GM12878 (cell line): ENCODE measurements at regions not wholly inside any gene's neighbourhood (a gene's known extent, or its start where the extent isn't known, plus 50 kb on each side); places are given as distances from the start of the nearest gene placed in this dataset.

ENCODE experiments used
- ATAC-seq: fragments of 200-7000 bp; cut with Tn5 transposase; 3 replicates; pipeline ENCODE4 v1.9.1; 2020; ENCODE audit warnings: mild to moderate bottlenecking, moderate library complexity
- BruUV-seq: library from RNA; stranded (reverse); fragments of 400-500 nt; replicated peaks from 2 replicates; lab custom pipeline; 2021; lab: Mats Ljungman, UMichigan
- CTCF ChIA-PET: fragments of 300-600 bp; sonication (Branson Sonifier 250); formaldehyde crosslinking; extraction: SDS; loops from one replicate; lab custom pipeline; 2021; ENCODE audit warnings: inconsistent platforms; lab: Yijun Ruan, JAX
- POLR2A ChIA-PET: fragments of 350-600 bp; formaldehyde crosslinking; extraction: SDS; loops from one replicate; lab custom pipeline; 2021; ENCODE audit warnings: inconsistent platforms; lab: Charles Lee
- RAD21 ChIA-PET: fragments of 300-600 bp; sonication (Branson Sonifier 250); formaldehyde crosslinking; loops from one replicate; lab custom pipeline; 2023; ENCODE audit warnings: antibody characterized with exemption; ENCODE audit not compliant: unreplicated experiment; lab: Charles Lee
- SMC1A ChIA-PET: fragments of 300-600 bp; sonication (Branson Sonifier 250); formaldehyde crosslinking; loops from one replicate; lab custom pipeline; 2023; ENCODE audit not compliant: unreplicated experiment, uncharacterized antibody; lab: Charles Lee
- DNase-seq: peaks from one replicate; pipeline ENCODE4 v3.0.0-alpha.2; 2011; ENCODE audit warnings: low read depth, low spot score
- FAIRE-seq: peaks from 3 replicates; lab custom pipeline; 2011; peaks lifted over from hg19 to GRCh38; lab: Jason Lieb, UNC
- H2AFZ ChIP-seq: 2 replicates; pipeline ENCODE4 v1.6.0; 2011; ENCODE audit warnings: low read depth, low read length, control low read depth; ENCODE audit not compliant: control insufficient read depth
- H3K27ac ChIP-seq: 2 replicates; pipeline ENCODE4 v1.5.1; 2011; ENCODE audit warnings: control low read depth; ENCODE audit not compliant: control insufficient read depth, insufficient read depth
- H3K27me3 ChIP-seq, 2 experiments: replicated peaks in 1 of 2; 2 replicates each; pipeline versions ENCODE4 v1.6.0 to v1.6.1; 2011; ENCODE audit warnings: low read length in 1 of 2; ENCODE audit not compliant: control insufficient read depth in 2 of 2, insufficient read depth in 2 of 2
- H3K36me3 ChIP-seq, 2 experiments: 2 replicates each; pipeline ENCODE4 v1.5.1; 2011; ENCODE audit warnings: low read length in 1 of 2; ENCODE audit not compliant: control insufficient read depth in 2 of 2, insufficient read depth in 2 of 2
- H3K4me1 ChIP-seq: 2 replicates; pipeline ENCODE4 v1.6.1; 2011; ENCODE audit warnings: mild to moderate bottlenecking, low read length, moderate library complexity, mixed read lengths; ENCODE audit not compliant: control insufficient read depth, insufficient read depth
- H3K4me2 ChIP-seq: 2 replicates; pipeline ENCODE4 v1.6.0; 2011; ENCODE audit warnings: control low read depth; ENCODE audit not compliant: control insufficient read depth, insufficient read depth
- H3K4me3 ChIP-seq: fragments of 200-600 bp; sonication (generic); 2 replicates; pipeline ENCODE4 v1.5.1; 2016
- H3K79me2 ChIP-seq: 2 replicates; pipeline ENCODE4 v1.6.0; 2011; ENCODE audit warnings: low read length; ENCODE audit not compliant: control insufficient read depth, insufficient read depth
- H3K9ac ChIP-seq: 2 replicates; pipeline ENCODE4 v1.8.0; 2011; ENCODE audit warnings: low read length, control low read depth, mixed read lengths; ENCODE audit not compliant: control insufficient read depth, insufficient read depth
- H3K9me3 ChIP-seq: replicated peaks from 3 replicates; pipeline ENCODE4 v1.5.1; 2011; ENCODE audit warnings: mild to moderate bottlenecking, low read length; ENCODE audit not compliant: control insufficient read depth, insufficient read depth
- H4K20me1 ChIP-seq: 2 replicates; pipeline ENCODE4 v1.6.0; 2011; ENCODE audit not compliant: control insufficient read depth, insufficient read depth
- BRCA1 ChIP-seq: IDR thresholded peaks from 2 replicates; pipeline ENCODE4 v1.6.1; 2011; ENCODE audit warnings: low read depth, low read length, improper control_type of control experiment
- CBX3 ChIP-seq: fragments of 200-600 bp; sonication (generic); IDR thresholded peaks from 2 replicates; pipeline ENCODE4 v1.6.1; 2016; ENCODE audit warnings: low read depth, borderline replicate concordance
- CBX5 ChIP-seq: sonication (generic); IDR thresholded peaks from 2 replicates; pipeline ENCODE4 v1.6.1; 2016; ENCODE audit warnings: low read depth, moderate library complexity, mild to moderate bottlenecking, inconsistent platforms
- CEBPB ChIP-seq, 2 experiments: fragments of 150-350 bp in 1 of 2; IDR thresholded peaks; 2 replicates each; pipeline ENCODE4 v1.6.1; 2012 to 2014; ENCODE audit warnings: low read depth in 2 of 2, low read length in 2 of 2, borderline replicate concordance in 1 of 2, inconsistent platforms in 1 of 2
- CHD4 ChIP-seq: fragments of 200-600 bp; sonication (generic); IDR thresholded peaks from 2 replicates; pipeline ENCODE4 v1.6.1; 2016; ENCODE audit warnings: mild to moderate bottlenecking
- CREM ChIP-seq: IDR thresholded peaks from 2 replicates; pipeline ENCODE4 v1.6.1; 2014; ENCODE audit warnings: antibody characterized with exemption, low read depth
- HCFC1 ChIP-seq: fragments of 150-350 bp; IDR thresholded peaks from 2 replicates; pipeline ENCODE4 v1.6.1; 2014; ENCODE audit warnings: low read length
- MXI1 ChIP-seq: fragments of 150-350 bp; IDR thresholded peaks from 2 replicates; pipeline ENCODE4 v1.6.1; 2011; ENCODE audit warnings: low read depth, mild to moderate bottlenecking, inconsistent platforms, low read length, improper control_type of control experiment
- PAX8 ChIP-seq: fragments of 450-650 bp; IDR thresholded peaks from 2 replicates; pipeline ENCODE4 v1.6.1; 2017; ENCODE audit warnings: mild to moderate bottlenecking, moderate library complexity
- SREBF2 ChIP-seq: IDR thresholded peaks from 2 replicates; pipeline ENCODE4 v1.6.1; 2012; ENCODE audit warnings: mild to moderate bottlenecking, low read length
- SRF ChIP-seq, 2 experiments: IDR thresholded peaks; 2 replicates each; pipeline ENCODE4 v1.6.1; 2011; ENCODE audit warnings: low read depth in 2 of 2, low read length in 2 of 2, mild to moderate bottlenecking in 1 of 2, moderate library complexity in 1 of 2
- TCF7 ChIP-seq: IDR thresholded peaks from 2 replicates; pipeline ENCODE4 v1.6.1; 2014; ENCODE audit warnings: antibody characterized with exemption, borderline replicate concordance
- WRNIP1 ChIP-seq: IDR thresholded peaks from 2 replicates; pipeline ENCODE4 v1.6.1; 2011; ENCODE audit warnings: low read depth, low read length, improper control_type of control experiment, borderline replicate concordance
- YY1 ChIP-seq: IDR thresholded peaks from 2 replicates; pipeline ENCODE4 v1.6.1; 2011; ENCODE audit warnings: low read depth, mild to moderate bottlenecking, low read length
- ZBED1 ChIP-seq: IDR thresholded peaks from 2 replicates; pipeline ENCODE4 v1.6.1; 2016; ENCODE audit warnings: borderline replicate concordance
- ZBTB33 ChIP-seq: fragments of 450-650 bp; IDR thresholded peaks from 2 replicates; pipeline ENCODE4 v1.6.1; 2017; ENCODE audit warnings: mild to moderate bottlenecking
- WGBS: methylation state at CpG from one replicate; pipeline ENCODE4 v1.1.6; 2016; ENCODE audit warnings: low lambda C conversion rate; ENCODE audit not compliant: insufficient replicate concordance, insufficient coverage; ENCODE audit errors: missing lambda C conversion rate; 5-methylcytosine and 5-hydroxymethylcytosine counted together
- in situ Hi-C: fragments of 300-500 bp; cut with MboI; formaldehyde crosslinking; loops from 9 replicates; pipeline ENCODE4 v1.14.3; 2018; ENCODE audit warnings: mixed read lengths
- intact Hi-C: fragments of 100-400 bp; cut with micrococcal nuclease; formaldehyde crosslinking; loops from one replicate; pipeline ENCODE4 v1.14.2; 2022; ENCODE audit not compliant: unreplicated experiment

GRCh38 chr2:109681633-109682380 lies 67.6 kb downstream of the SOWAHC start:
- no TSS peak for BruUV-seq
- no peaks in the 10 kb centered on the region for H4K20me1 ChIP-seq
- FAIRE-seq (no peak), DNase-seq (no peak), ATAC-seq (no peak)
- H3K4me1 ChIP-seq, result no peaks in the 10 kb centered on the region; the same call in 1 of the 2 replicates
- no peak overlapping the region for H3K9ac ChIP-seq
- H3K4me3 ChIP-seq, result no peak overlapping the region
- intact Hi-C loops, result no loop called here
- SMC1A ChIA-PET, result no interaction called here
- RAD21 ChIA-PET, result no interaction called here
- H3K27ac ChIP-seq, result no peak overlapping the region
- no peak overlapping the region for H3K4me2 ChIP-seq
- TF ChIP-seq CREM (no peak), CBX3 (no peak), PAX8 (no peak)
- POLR2A ChIA-PET, result no interaction called here
- H3K9me3 ChIP-seq, result no peaks in the 10 kb centered on the region
- WGBS, result 49% methylated on average over 5 of the region's 5 CpGs
- H3K27me3 ChIP-seq, result no peaks in the 10 kb centered on the region
- no peaks in the 10 kb centered on the region for H3K79me2 ChIP-seq
- CTCF ChIA-PET, result no interaction called here
- no peak overlapping the region for H2AFZ ChIP-seq
- no peaks in the 10 kb centered on the region for H3K36me3 ChIP-seq
- in situ Hi-C loops, result no loop called here

GRCh38 chr2:109683452-109683851 lies 69.3 kb downstream of the SOWAHC start:
- ChIA-PET RAD21 (no interaction called here), SMC1A (no interaction called here), CTCF (no interaction called here), POLR2A (no interaction called here)
- 63% methylated on average over 8 of the region's 8 CpGs for WGBS
- Histone ChIP-seq H3K9me3 (no peaks in the 10 kb centered on the region), H3K4me2 (no peak overlapping the region), H2AFZ (no peak overlapping the region), H3K4me3 (no peak overlapping the region), H4K20me1 (no peaks in the 10 kb centered on the region), H3K36me3 (no peaks in the 10 kb centered on the region), H3K4me1 (no peaks in the 10 kb centered on the region; the same call in 1 of the 2 replicates), H3K27me3 (no peaks in the 10 kb centered on the region), H3K79me2 (no peaks in the 10 kb centered on the region), H3K9ac (no peak overlapping the region), H3K27ac (no peak overlapping the region)
- in situ Hi-C loops, result no loop called here
- FAIRE-seq, result no peak
- no TSS peak for BruUV-seq
- no peak for ATAC-seq
- intact Hi-C loops, result no loop called here
- DNase-seq, result no peak
- TF ChIP-seq YY1 (no peak), SRF (IDR thresholded peaks at IDR 0.05; ENCODE audit: low read depth in 2 of 2, low read length in 2 of 2) (no peak), ZBTB33 (no peak), CEBPB (IDR thresholded peaks at IDR 0.05; ENCODE audit: borderline replicate concordance in 1 of 2, low read depth in 2 of 2, low read length in 2 of 2) (no peak), BRCA1 (no peak), MXI1 (no peak), WRNIP1 (no peak), CBX5 (no peak), CHD4 (no peak), SREBF2 (no peak), TCF7 (no peak), ZBED1 (no peak), HCFC1 (no peak)
